Panc1 (cell line): ENCODE measurements at regions not wholly inside any gene's neighbourhood (a gene's known extent, or its start where the extent isn't known, plus 50 kb on each side); places are given as distances from the start of the nearest gene placed in this dataset.

Experiments used
- ATAC-seq: fragments of 200-7000 bp; cut with Tn5 transposase; 2 replicates; pipeline ENCODE4 v1.9.1; 2020; ENCODE audit warnings: mild to moderate bottlenecking, moderate library complexity
- BruUV-seq: library from RNA; stranded (reverse); fragments of 400-500 nt; replicated peaks from 2 replicates; lab custom pipeline; 2021; lab: Mats Ljungman, UMichigan
- CTCF ChIA-PET: fragments of 300-600 bp; sonication (Branson Sonifier 250); formaldehyde crosslinking; loops from one replicate; lab custom pipeline; 2022; ENCODE audit warnings: antibody characterized with exemption; lab: Charles Lee
- POLR2A ChIA-PET: fragments of 300-600 bp; sonication (Branson Sonifier 250); formaldehyde crosslinking; loops from one replicate; lab custom pipeline; 2022; ENCODE audit warnings: antibody characterized with exemption; lab: Charles Lee
- DNase-seq: peaks from one replicate; pipeline ENCODE4 v3.0.0-alpha.2; 2010; ENCODE audit warnings: low read depth, low spot score
- H3K27ac ChIP-seq: 2 replicates; pipeline ENCODE4 v1.5.1; 2011; ENCODE audit warnings: mild to moderate bottlenecking, low read length, inconsistent platforms
- H3K27me3 ChIP-seq: fragments of 200-500 bp; sonication (Bioruptor generic); 2 replicates; pipeline ENCODE4 v1.6.0; 2014; ENCODE audit warnings: low read length, inconsistent platforms; ENCODE audit not compliant: control insufficient read depth, insufficient read depth
- H3K36me3 ChIP-seq: fragments of 200-500 bp; sonication (Bioruptor generic); 2 replicates; pipeline ENCODE4 v1.5.1; 2014; ENCODE audit warnings: inconsistent platforms, mild to moderate bottlenecking, low read length, moderate library complexity; ENCODE audit not compliant: control insufficient read depth, insufficient read depth
- H3K4me1 ChIP-seq: 2 replicates; pipeline ENCODE4 v1.5.1; 2011; ENCODE audit warnings: inconsistent platforms, mild to moderate bottlenecking, low read length, moderate library complexity; ENCODE audit not compliant: control insufficient read depth, insufficient read depth
- H3K4me3 ChIP-seq, 2 experiments: 2 replicates each; pipeline ENCODE4 v1.5.1; 2011 to 2012; ENCODE audit warnings: low read depth in 2 of 2, low read length in 2 of 2, mild to moderate bottlenecking in 2 of 2, inconsistent platforms in 1 of 2, moderate library complexity in 1 of 2
- H3K9me3 ChIP-seq: fragments of 200-500 bp; sonication (Bioruptor generic); 2 replicates; pipeline ENCODE4 v1.5.1; 2014; ENCODE audit warnings: low read depth, mild to moderate bottlenecking, inconsistent platforms, low read length, moderate library complexity; ENCODE audit not compliant: control insufficient read depth, insufficient read depth
- POLR2AphosphoS5 ChIP-seq: IDR thresholded peaks from 2 replicates; pipeline ENCODE4 v1.6.1; 2012; ENCODE audit warnings: mild to moderate bottlenecking, low read depth, low read length, moderate library complexity
- REST ChIP-seq, 2 experiments: IDR thresholded peaks; 2 replicates each; pipeline ENCODE4 v1.6.1; 2011 to 2012; ENCODE audit warnings: low read depth in 2 of 2, control low read depth in 1 of 2, low read length in 1 of 2, mild to moderate bottlenecking in 1 of 2, moderate library complexity in 1 of 2; ENCODE audit not compliant: insufficient read depth in 1 of 2
- SIN3A ChIP-seq: IDR thresholded peaks from 2 replicates; pipeline ENCODE4 v1.6.1; 2012; ENCODE audit warnings: low read depth, mild to moderate bottlenecking, low read length, moderate library complexity, borderline replicate concordance; ENCODE audit not compliant: insufficient read depth
- TCF7L2 ChIP-seq: IDR thresholded peaks from 2 replicates; pipeline ENCODE4 v1.6.1; 2011; ENCODE audit warnings: mild to moderate bottlenecking, low read depth, low read length, inconsistent platforms
- in situ Hi-C: cut with HindIII; loops from 2 replicates; pipeline ENCODE4 v1.10.0; 2016; ENCODE audit warnings: low sequenced_read_pairs, low pct_unique_long_range_greater_than_20kb
- intact Hi-C: fragments of 100-400 bp; cut with micrococcal nuclease; formaldehyde crosslinking; loops from one replicate; pipeline ENCODE4 v1.10.0; 2022; ENCODE audit not compliant: unreplicated experiment
- TF ChIP-seq, protein P1 (sequence below): fragments of 450-650 bp; IDR thresholded peaks from 2 replicates; pipeline ENCODE4 v1.5.1; 2017; ENCODE audit warnings: mild to moderate bottlenecking

GRCh38 chr5:105230516-105231157 is 1668.0 kb upstream of the NUDT12 start:
- DNase-seq = no peak
- intact Hi-C loops = no loop called here

DNA sequence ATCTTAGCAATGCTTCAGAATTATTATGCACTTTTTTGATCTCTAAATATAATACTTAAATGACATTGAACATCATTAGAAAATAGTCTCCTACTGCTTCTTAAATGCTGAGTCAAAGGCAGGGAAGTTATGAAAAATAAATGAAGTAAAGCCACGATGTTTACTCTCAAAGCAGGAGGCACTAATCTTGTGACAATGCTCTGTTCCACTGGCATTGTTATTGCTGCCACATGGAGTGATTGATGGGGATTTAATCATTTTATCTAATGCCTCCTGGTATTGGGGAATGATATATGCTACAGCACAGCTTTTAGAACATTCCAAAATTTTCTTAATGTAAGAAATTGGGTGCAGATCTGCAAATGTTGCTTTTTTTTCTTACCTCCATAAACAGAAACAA is 1655.4 kb upstream of the NUDT12 start:
- no peak for DNase-seq
- CTCF ChIA-PET = no interaction called here
- intact Hi-C loops = no loop called here

More at GRCh38 chr5:105230516-105231157, 1668.0 kb upstream of the NUDT12 start:
- Histone ChIP-seq H3K9me3 (no peaks in the 10 kb centered on the region), H3K4me3 (no peak overlapping the region), H3K4me1 (no peaks in the 10 kb centered on the region), H3K27ac (peak overlapping the region; percentile 39; the same call in 1 of the 2 replicates), H3K27me3 (no peaks in the 10 kb centered on the region), H3K36me3 (no peaks in the 10 kb centered on the region)
- CTCF ChIA-PET = no interaction called here
- POLR2A ChIA-PET = no interaction called here
- ATAC-seq = no peak
- in situ Hi-C loops = no loop called here
- no TSS peak for BruUV-seq
- TF ChIP-seq, protein P1, sequence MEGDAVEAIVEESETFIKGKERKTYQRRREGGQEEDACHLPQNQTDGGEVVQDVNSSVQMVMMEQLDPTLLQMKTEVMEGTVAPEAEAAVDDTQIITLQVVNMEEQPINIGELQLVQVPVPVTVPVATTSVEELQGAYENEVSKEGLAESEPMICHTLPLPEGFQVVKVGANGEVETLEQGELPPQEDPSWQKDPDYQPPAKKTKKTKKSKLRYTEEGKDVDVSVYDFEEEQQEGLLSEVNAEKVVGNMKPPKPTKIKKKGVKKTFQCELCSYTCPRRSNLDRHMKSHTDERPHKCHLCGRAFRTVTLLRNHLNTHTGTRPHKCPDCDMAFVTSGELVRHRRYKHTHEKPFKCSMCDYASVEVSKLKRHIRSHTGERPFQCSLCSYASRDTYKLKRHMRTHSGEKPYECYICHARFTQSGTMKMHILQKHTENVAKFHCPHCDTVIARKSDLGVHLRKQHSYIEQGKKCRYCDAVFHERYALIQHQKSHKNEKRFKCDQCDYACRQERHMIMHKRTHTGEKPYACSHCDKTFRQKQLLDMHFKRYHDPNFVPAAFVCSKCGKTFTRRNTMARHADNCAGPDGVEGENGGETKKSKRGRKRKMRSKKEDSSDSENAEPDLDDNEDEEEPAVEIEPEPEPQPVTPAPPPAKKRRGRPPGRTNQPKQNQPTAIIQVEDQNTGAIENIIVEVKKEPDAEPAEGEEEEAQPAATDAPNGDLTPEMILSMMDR = no peak
- TF ChIP-seq POLR2AphosphoS5 (no peak), SIN3A (no peak), REST (IDR thresholded peaks at IDR 0.05; ENCODE audit: insufficient read depth in 1 of 2, low read depth in 2 of 2, low read length in 1 of 2) (no peak), TCF7L2 (no peak)

More for the DNA sequence above, 1655.4 kb upstream of the NUDT12 start:
- H3K27ac ChIP-seq = no peak overlapping the region
- TF ChIP-seq, protein P1 = no peak
- no peak for TF ChIP-seq TCF7L2
- TF ChIP-seq REST (IDR thresholded peaks at IDR 0.05; ENCODE audit: insufficient read depth in 1 of 2, low read depth in 2 of 2, low read length in 1 of 2) = no peak
- no peak for TF ChIP-seq POLR2AphosphoS5
- no peak for TF ChIP-seq SIN3A
- H3K4me3 ChIP-seq = no peak overlapping the region
- POLR2A ChIA-PET = no interaction called here
- no peak for ATAC-seq
- in situ Hi-C loops = no loop called here
- H3K4me1 ChIP-seq = no peaks in the 10 kb centered on the region
- BruUV-seq = no TSS peak
- no peaks in the 10 kb centered on the region for H3K9me3 ChIP-seq
- no peaks in the 10 kb centered on the region for H3K36me3 ChIP-seq
- H3K27me3 ChIP-seq = no peaks in the 10 kb centered on the region
